ENCODE measurements at regions not wholly inside any gene's neighbourhood (a gene's known extent, or its start where the extent isn't known, plus 50 kb on each side); places are given as distances from the start of the nearest gene placed in this dataset.

DNA sequence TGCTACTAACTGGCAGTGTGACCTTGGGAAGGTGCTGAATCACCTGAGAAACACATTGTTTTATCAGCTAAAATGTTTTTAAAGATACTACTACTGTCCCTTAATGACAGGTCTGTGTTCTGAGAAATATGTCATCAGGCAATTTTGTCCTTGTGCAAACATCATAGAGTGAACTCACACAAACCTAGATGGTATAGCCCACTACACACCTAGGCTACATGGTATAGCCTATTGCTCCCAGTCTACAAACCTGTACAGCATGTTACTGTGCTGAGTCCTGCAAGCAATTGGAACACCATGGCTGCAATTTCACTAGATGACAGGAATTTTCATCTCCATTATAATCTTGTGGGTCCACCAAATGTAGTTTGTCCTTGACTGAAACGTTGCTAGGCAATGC, 101.3 kb upstream of the GUCY1A1 start:
- TF ChIP-seq CTCF (conservative IDR thresholded peaks at IDR 0.05; ENCODE audit: low read depth, low read length) = no peak
- no peak for TF ChIP-seq EZH2 (IDR thresholded peaks at IDR 0.05; ENCODE audit: borderline replicate concordance, low read depth, low read length, poor library complexity, severe bottlenecking)
